ENCODE measurements at regions not wholly inside any gene's neighbourhood (a gene's known extent, or its start where the extent isn't known, plus 50 kb on each side); places are given as distances from the start of the nearest gene placed in this dataset.

DNA sequence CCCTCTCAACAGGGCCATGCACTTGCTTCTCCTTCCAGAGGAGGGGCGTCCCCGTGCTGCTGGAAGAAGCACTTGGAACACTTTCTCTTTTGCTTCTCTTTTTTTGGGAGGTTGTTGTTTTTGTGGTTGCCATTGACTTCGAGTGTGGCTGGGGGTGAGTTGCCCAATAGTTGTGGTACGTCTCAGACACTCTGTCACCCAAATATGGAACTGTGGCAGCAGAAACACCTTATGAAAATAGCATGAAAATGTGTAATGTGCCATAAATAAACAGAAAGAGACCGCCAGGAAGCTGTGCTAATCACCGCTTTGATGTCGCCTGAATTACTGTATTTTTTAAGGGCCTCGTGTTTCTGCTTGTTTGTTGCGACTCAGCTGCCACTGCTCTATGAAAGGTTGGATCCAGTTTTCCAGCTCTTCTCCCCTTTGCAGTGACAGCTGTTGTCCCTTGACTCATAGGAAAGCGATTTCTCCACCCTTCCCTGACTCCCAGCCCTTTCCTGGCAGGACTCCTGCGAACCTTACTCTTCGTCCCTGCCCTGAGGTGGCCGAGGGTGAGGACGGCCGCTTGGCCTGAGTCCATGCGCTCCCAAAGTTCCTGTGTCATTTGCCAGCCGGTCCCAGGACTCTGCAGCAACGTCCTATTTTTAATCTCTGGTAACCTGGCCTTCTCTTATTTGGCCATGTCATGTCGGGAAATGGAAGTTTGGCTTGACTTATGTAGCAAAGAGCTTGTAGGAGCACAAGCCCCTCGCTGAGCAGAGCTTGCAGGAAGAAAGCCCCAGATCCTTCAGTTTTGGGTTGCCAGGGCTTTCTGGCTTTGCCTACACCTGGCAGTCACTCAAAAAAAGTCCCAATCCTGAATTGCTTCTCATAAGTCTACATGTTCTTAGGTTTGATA is 694.6 kb downstream of the QKI start:
- Histone ChIP-seq H3K27me3 (ENCODE audit: control insufficient read depth, low read length) (no peaks in the 10 kb centered on the region), H3K4me3 (ENCODE audit: low read length) (no peak overlapping the region), H4K20me1 (ENCODE audit: control insufficient read depth, insufficient read depth, low read depth, low read length) (no peaks in the 10 kb centered on the region), H3K9me3 (ENCODE audit: control insufficient read depth, insufficient read depth, low read length) (no peaks in the 10 kb centered on the region), H3K4me2 (ENCODE audit: low read length) (no peak overlapping the region), H3K79me2 (ENCODE audit: control insufficient read depth, low read length) (no peaks in the 10 kb centered on the region), H3K27ac (ENCODE audit: low read depth, low read length) (no peak overlapping the region), H3K9me2 (replicated peaks; ENCODE audit: control insufficient read depth, low read length) (no peaks in the 10 kb centered on the region), H3F3A (ENCODE audit: control insufficient read depth, insufficient read depth) (no peaks in the 10 kb centered on the region), H3K36me3 (ENCODE audit: control insufficient read depth, low read length) (no peaks in the 10 kb centered on the region), H3K4me1 (ENCODE audit: control insufficient read depth, low read length) (no peaks in the 10 kb centered on the region)
- TF ChIP-seq, protein P1, sequence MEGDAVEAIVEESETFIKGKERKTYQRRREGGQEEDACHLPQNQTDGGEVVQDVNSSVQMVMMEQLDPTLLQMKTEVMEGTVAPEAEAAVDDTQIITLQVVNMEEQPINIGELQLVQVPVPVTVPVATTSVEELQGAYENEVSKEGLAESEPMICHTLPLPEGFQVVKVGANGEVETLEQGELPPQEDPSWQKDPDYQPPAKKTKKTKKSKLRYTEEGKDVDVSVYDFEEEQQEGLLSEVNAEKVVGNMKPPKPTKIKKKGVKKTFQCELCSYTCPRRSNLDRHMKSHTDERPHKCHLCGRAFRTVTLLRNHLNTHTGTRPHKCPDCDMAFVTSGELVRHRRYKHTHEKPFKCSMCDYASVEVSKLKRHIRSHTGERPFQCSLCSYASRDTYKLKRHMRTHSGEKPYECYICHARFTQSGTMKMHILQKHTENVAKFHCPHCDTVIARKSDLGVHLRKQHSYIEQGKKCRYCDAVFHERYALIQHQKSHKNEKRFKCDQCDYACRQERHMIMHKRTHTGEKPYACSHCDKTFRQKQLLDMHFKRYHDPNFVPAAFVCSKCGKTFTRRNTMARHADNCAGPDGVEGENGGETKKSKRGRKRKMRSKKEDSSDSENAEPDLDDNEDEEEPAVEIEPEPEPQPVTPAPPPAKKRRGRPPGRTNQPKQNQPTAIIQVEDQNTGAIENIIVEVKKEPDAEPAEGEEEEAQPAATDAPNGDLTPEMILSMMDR (IDR thresholded peaks at IDR 0.05; ENCODE audit: low read depth, low read length, poor library complexity, severe bottlenecking) = no peak
- TF ChIP-seq EZH2phosphoT487 (IDR thresholded peaks at IDR 0.05; ENCODE audit: borderline replicate concordance, low read length) = no peak

DNA sequence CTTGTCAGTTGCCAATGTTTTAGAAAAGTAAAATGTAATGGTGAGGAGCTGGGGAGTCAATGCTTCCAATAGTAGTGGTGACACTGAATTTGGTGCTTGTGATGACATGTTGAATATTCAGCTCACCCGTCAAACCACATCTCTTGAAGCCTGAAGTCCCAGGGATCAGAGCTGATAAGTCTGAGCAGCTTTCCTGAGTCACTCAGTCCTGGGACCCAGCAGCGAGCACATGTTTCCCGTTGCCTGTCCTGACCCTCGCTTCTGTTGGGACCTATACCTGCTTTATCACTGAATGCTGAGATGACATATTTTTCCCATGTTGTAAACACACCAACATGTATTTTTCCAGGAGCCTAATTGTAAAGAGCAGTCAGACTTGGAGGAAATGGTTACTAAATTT is 693.6 kb downstream of the QKI start:
- H3K4me2 ChIP-seq (ENCODE audit: low read length) = no peak overlapping the region

DNA sequence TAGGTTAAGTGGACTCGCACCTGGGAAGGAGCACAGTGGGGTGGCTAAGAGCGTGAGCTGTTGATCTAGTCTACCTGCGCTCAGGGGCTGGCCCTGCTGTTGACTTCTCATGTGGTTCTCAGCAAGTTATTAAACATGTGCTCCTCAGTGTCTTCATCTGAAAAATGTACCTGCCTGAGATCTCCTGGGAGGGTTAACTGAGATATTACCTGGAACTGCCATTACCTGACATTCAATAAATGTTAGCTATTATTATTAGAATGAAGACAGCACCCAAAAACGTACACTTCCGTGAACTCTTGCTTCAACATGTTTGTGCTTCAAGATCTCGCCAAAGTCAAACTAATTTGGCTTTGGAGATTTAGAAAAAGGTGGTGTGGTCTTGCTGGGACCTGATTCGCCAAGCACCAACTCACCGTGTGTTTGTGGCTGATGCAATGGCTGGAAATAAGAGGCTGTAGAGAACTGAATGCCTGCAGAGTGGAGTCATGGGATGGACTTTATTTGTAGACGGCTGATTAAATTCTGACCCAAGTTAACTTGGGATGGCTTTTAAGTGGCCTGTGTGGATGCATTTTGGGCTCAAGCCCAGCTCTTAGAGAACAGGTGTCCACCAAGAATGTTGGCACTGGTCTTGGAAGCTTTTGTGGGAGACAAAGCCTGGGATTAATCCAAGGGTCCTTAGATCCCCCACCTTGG is 692.9 kb downstream of the QKI start:
- Histone ChIP-seq H3K4me1 (ENCODE audit: control insufficient read depth, low read length) (no peaks in the 10 kb centered on the region), H3K36me3 (ENCODE audit: control insufficient read depth, low read length) (no peaks in the 10 kb centered on the region), H3F3A (ENCODE audit: control insufficient read depth, insufficient read depth) (no peaks in the 10 kb centered on the region), H3K27me3 (ENCODE audit: control insufficient read depth, low read length) (no peaks in the 10 kb centered on the region), H3K79me2 (ENCODE audit: control insufficient read depth, low read length) (no peaks in the 10 kb centered on the region), H3K9me3 (ENCODE audit: control insufficient read depth, insufficient read depth, low read length) (no peaks in the 10 kb centered on the region), H3K9me2 (replicated peaks; ENCODE audit: control insufficient read depth, low read length) (no peaks in the 10 kb centered on the region), H3K27ac (ENCODE audit: low read depth, low read length) (no peak overlapping the region), H3K4me2 (ENCODE audit: low read length) (no peak overlapping the region), H4K20me1 (ENCODE audit: control insufficient read depth, insufficient read depth, low read depth, low read length) (no peaks in the 10 kb centered on the region), H3K4me3 (ENCODE audit: low read length) (no peak overlapping the region)
- no peak for TF ChIP-seq EZH2phosphoT487 (IDR thresholded peaks at IDR 0.05; ENCODE audit: borderline replicate concordance, low read length)
- TF ChIP-seq, protein P1 (IDR thresholded peaks at IDR 0.05; ENCODE audit: low read depth, low read length, poor library complexity, severe bottlenecking) = no peak

More for the DNA sequence above, 693.6 kb downstream of the QKI start:
- H3K4me3 ChIP-seq (ENCODE audit: low read length) = no peak overlapping the region
- no peaks in the 10 kb centered on the region for H3F3A ChIP-seq (ENCODE audit: control insufficient read depth, insufficient read depth)
- no peaks in the 10 kb centered on the region for H4K20me1 ChIP-seq (ENCODE audit: control insufficient read depth, insufficient read depth, low read depth, low read length)
- H3K36me3 ChIP-seq (ENCODE audit: control insufficient read depth, low read length) = no peaks in the 10 kb centered on the region
- H3K79me2 ChIP-seq (ENCODE audit: control insufficient read depth, low read length) = no peaks in the 10 kb centered on the region
- H3K27ac ChIP-seq (ENCODE audit: low read depth, low read length) = no peak overlapping the region
- no peaks in the 10 kb centered on the region for H3K27me3 ChIP-seq (ENCODE audit: control insufficient read depth, low read length)
- no peaks in the 10 kb centered on the region for H3K9me2 ChIP-seq (replicated peaks; ENCODE audit: control insufficient read depth, low read length)
- TF ChIP-seq EZH2phosphoT487 (IDR thresholded peaks at IDR 0.05; ENCODE audit: borderline replicate concordance, low read length) = no peak
- TF ChIP-seq, protein P1 (IDR thresholded peaks at IDR 0.05; ENCODE audit: low read depth, low read length, poor library complexity, severe bottlenecking) = no peak
- H3K4me1 ChIP-seq (ENCODE audit: control insufficient read depth, low read length) = no peaks in the 10 kb centered on the region
- no peaks in the 10 kb centered on the region for H3K9me3 ChIP-seq (ENCODE audit: control insufficient read depth, insufficient read depth, low read length)
